ENCODE measurements at regions not wholly inside any gene's neighbourhood (a gene's known extent, or its start where the extent isn't known, plus 50 kb on each side); places are given as distances from the start of the nearest gene placed in this dataset.

- H3K36me3 ChIP-seq (ENCODE audit: control insufficient read depth, low read length) = no peaks in the 10 kb centered on the region
- no peak overlapping the region for H3K27ac ChIP-seq (ENCODE audit: low read depth, low read length)
- no peaks in the 10 kb centered on the region for H3K4me1 ChIP-seq (ENCODE audit: control insufficient read depth, low read length)
- no peaks in the 10 kb centered on the region for H3K9me3 ChIP-seq (ENCODE audit: control insufficient read depth, insufficient read depth, low read length)
- no peak for TF ChIP-seq CTCF (IDR thresholded peaks at IDR 0.05; ENCODE audit: low read depth, low read length, poor library complexity, severe bottlenecking)
- TF ChIP-seq EZH2phosphoT487 (IDR thresholded peaks at IDR 0.05; ENCODE audit: borderline replicate concordance, low read length) = no peak
- H4K20me1 ChIP-seq (ENCODE audit: control insufficient read depth, insufficient read depth, low read depth, low read length) = no peaks in the 10 kb centered on the region
- no peak overlapping the region for H3K4me2 ChIP-seq (ENCODE audit: low read length)
- no peaks in the 10 kb centered on the region for H3F3A ChIP-seq (ENCODE audit: control insufficient read depth, insufficient read depth)
- no peaks in the 10 kb centered on the region for H3K79me2 ChIP-seq (ENCODE audit: control insufficient read depth, low read length)
- peaks cover 4% of the 10 kb centered on the region for H3K27me3 ChIP-seq (ENCODE audit: control insufficient read depth, low read length)
- H3K4me3 ChIP-seq (ENCODE audit: low read length) = no peak overlapping the region
- no peaks in the 10 kb centered on the region for H3K9me2 ChIP-seq (replicated peaks; ENCODE audit: control insufficient read depth, low read length)
Observed at GRCh38 chr6:53724501-53724900, 58.9 kb upstream of the KLHL31 start.

- H3K36me3 ChIP-seq (ENCODE audit: control insufficient read depth, low read length) = no peaks in the 10 kb centered on the region
- TF ChIP-seq EZH2phosphoT487 (IDR thresholded peaks at IDR 0.05; ENCODE audit: borderline replicate concordance, low read length) = no peak
- TF ChIP-seq CTCF (IDR thresholded peaks at IDR 0.05; ENCODE audit: low read depth, low read length, poor library complexity, severe bottlenecking) = no peak
- H3K4me1 ChIP-seq (ENCODE audit: control insufficient read depth, low read length) = no peaks in the 10 kb centered on the region
- H3K4me2 ChIP-seq (ENCODE audit: low read length) = no peak overlapping the region
- peaks cover 4% of the 10 kb centered on the region for H3K27me3 ChIP-seq (ENCODE audit: control insufficient read depth, low read length)
- no peaks in the 10 kb centered on the region for H3F3A ChIP-seq (ENCODE audit: control insufficient read depth, insufficient read depth)
- no peaks in the 10 kb centered on the region for H4K20me1 ChIP-seq (ENCODE audit: control insufficient read depth, insufficient read depth, low read depth, low read length)
- H3K4me3 ChIP-seq (ENCODE audit: low read length) = no peak overlapping the region
- H3K9me3 ChIP-seq (ENCODE audit: control insufficient read depth, insufficient read depth, low read length) = no peaks in the 10 kb centered on the region
- no peaks in the 10 kb centered on the region for H3K79me2 ChIP-seq (ENCODE audit: control insufficient read depth, low read length)
- no peak overlapping the region for H3K27ac ChIP-seq (ENCODE audit: low read depth, low read length)
- no peaks in the 10 kb centered on the region for H3K9me2 ChIP-seq (replicated peaks; ENCODE audit: control insufficient read depth, low read length)
Observed at GRCh38 chr6:53723331-53723730, 57.8 kb upstream of the KLHL31 start.

- TF ChIP-seq EZH2phosphoT487 (IDR thresholded peaks at IDR 0.05; ENCODE audit: borderline replicate concordance, low read length) = no peak
- no peak for TF ChIP-seq CTCF (IDR thresholded peaks at IDR 0.05; ENCODE audit: low read depth, low read length, poor library complexity, severe bottlenecking)
- H4K20me1 ChIP-seq (ENCODE audit: control insufficient read depth, insufficient read depth, low read depth, low read length) = no peaks in the 10 kb centered on the region
- no peaks in the 10 kb centered on the region for H3K79me2 ChIP-seq (ENCODE audit: control insufficient read depth, low read length)
- H3F3A ChIP-seq (ENCODE audit: control insufficient read depth, insufficient read depth) = no peaks in the 10 kb centered on the region
- H3K27me3 ChIP-seq (ENCODE audit: control insufficient read depth, low read length) = peaks cover 10% of the 10 kb centered on the region
- H3K9me2 ChIP-seq (replicated peaks; ENCODE audit: control insufficient read depth, low read length) = no peaks in the 10 kb centered on the region
- no peak overlapping the region for H3K27ac ChIP-seq (ENCODE audit: low read depth, low read length)
- no peaks in the 10 kb centered on the region for H3K9me3 ChIP-seq (ENCODE audit: control insufficient read depth, insufficient read depth, low read length)
- H3K4me3 ChIP-seq (ENCODE audit: low read length) = no peak overlapping the region
- H3K4me1 ChIP-seq (ENCODE audit: control insufficient read depth, low read length) = no peaks in the 10 kb centered on the region
- no peaks in the 10 kb centered on the region for H3K36me3 ChIP-seq (ENCODE audit: control insufficient read depth, low read length)
- H3K4me2 ChIP-seq (ENCODE audit: low read length) = no peak overlapping the region
Observed at GRCh38 chr6:53721766-53722165, 56.2 kb upstream of the KLHL31 start.
